ENCODE measurements at regions not wholly inside any gene's neighbourhood (a gene's known extent, or its start where the extent isn't known, plus 50 kb on each side); places are given as distances from the start of the nearest gene placed in this dataset.

DNA sequence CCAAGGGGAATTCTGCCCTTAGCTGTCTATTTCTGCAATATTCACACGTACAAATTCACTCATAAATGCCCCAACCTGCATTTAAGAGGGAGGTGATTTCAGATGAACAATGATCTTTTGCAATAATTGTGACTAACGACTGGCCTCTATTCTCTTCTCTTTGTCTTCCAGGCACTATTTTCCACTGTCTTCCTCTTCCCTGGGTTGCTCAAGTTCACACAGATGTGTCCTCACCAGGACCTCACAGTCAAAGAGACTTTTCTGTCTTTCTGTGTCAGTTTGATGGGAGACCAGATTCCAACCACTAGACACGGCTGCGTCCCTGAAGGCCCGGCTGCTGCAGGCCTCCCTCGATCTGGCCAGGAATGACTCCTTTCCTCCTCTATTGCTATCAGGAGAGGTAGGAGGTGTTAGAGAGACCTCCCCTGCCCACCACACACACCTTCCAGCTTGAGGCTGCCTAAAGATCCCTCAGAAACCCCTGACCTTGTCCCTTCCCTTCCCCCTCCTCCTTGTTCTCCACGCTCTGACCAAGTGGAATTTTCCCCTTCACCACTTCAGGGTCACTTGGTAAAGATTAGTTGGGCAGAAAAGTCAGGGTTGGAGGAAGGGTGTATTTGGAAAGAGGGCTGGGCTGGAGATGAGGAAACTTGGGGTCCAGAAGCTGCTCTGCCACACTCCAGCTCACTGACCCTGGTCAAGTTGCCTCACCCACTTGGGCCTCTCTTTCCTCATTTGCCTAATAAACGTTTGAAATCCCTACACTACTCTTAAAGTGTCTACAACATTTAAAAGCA lies 109.2 kb upstream of the COPS8 start:
- DNase-seq (ENCODE audit: low read depth in 4 of 4, low spot score in 3 of 4), result no peak

GRCh38 chr2:236977063-236977851 lies 108.4 kb upstream of the COPS8 start:
- no peak for DNase-seq (ENCODE audit: low read depth in 4 of 4, low spot score in 3 of 4)

DNA sequence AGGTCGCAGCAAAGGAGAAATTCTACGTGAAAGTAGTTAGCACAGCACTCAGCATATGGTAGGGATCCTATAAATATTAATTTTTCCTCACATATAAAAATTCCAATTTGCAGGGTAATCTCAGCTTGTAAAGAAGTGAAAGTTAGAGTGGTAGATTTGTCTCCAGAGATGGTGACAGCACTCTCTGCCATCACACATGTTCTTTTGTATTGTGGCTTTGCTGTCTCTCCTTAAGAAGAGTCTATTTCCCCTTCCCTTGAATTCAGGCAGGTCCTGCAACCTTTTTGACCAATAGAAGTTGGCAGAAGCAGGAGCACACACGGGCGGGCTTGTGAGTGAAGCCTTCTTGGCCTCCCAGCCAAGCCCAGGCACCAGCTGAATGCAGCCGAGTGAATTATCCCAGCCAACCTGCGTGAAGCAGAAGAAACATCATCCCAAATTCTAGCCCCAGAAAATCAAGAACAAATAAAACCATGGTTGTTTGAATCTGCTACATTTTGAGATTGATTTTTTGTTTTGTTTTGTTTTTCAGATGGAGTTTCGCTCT lies 107.8 kb upstream of the COPS8 start:
- DNase-seq (ENCODE audit: low read depth in 4 of 4, low spot score in 3 of 4), result no peak

DNA sequence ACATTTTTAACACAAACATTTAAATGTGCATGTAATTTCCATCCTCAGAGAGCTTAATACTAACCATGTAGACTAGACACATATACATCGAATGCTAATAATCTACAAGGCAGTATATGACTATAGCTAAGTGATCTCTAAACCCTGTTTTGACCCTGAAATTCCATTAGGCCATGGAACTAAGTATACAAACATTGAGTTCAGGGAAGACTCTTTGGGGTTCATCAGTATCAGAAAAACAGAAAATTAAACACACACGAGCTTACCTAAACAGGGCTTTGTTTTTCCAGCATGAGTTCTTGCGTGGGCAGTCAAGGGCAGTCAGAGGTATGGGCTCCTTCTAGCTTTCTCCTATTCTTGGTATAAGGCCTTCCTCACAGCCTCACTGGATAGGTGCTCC lies 106.0 kb upstream of the COPS8 start:
- DNase-seq (ENCODE audit: low read depth in 4 of 4, low spot score in 3 of 4), result no peak

DNA sequence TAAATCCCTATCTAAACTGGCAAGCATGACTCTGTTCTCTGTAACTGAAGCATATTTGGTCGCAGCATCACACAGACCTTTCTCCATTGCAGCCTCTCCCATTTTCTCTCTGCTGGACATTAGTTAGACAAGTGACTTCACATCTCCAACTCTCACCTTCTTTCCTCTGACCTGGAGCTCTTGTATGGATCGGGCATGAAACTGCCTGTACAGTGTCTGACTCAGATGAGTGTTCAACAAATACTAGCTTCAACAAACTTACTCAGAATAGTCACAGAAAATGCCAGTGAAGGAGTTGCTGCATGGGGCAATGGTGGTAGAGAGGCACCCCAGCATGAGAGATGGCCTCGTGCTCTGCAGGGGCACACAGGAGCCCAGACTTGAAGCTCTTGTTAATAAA lies 104.7 kb upstream of the COPS8 start:
- no peak for DNase-seq (ENCODE audit: low read depth in 4 of 4, low spot score in 3 of 4)

DNA sequence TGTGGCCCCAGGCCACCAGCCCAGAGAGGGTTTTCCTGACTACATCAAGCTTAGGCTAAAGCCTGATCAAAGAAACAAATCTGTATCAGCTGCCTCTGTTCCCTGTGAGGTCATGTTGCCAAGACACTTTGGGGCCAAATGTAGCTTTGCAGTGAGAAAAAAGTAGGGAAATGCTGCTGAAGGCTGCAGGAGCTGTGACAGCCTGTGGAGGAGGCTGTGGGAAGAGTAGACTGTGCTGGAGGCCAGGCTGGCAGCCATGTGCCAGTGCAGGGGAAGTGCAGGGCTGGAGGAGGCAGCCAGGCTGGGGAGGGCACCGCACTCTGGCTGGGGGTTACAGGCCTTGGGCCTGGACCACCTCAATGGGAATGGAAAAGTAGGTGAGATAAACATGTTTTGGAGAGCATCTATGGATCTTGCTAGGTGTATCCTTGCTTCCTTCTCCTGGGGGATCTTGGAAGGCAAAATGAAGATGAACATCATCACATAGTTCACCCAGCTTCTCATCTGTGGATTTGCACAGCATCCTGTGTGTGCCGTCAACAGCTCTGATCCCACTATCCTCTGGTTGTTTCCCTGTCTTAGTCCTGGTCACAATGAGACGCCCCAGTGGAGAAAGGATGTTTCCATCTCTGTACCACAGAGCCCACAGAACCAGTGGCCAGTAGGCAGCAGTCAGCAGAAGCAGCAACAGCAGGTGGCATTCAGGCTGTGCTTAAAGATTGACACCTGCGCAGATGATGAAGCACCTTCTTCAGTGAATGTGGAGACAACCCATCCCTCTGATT lies 103.8 kb upstream of the COPS8 start:
- DNase-seq (ENCODE audit: low read depth in 4 of 4, low spot score in 3 of 4), result no peak

- DNase-seq (ENCODE audit: low read depth in 4 of 4, low spot score in 3 of 4), result no peak
Measured at GRCh38 chr2:236982693-236983455, 102.8 kb upstream of the COPS8 start.

GRCh38 chr2:236984046-236984445 lies 101.6 kb upstream of the COPS8 start:
- no peak for DNase-seq (ENCODE audit: low read depth in 4 of 4, low spot score in 3 of 4)

GRCh38 chr2:236985761-236986339 lies 99.8 kb upstream of the COPS8 start:
- DNase-seq (ENCODE audit: low read depth in 4 of 4, low spot score in 3 of 4), result no peak

DNA sequence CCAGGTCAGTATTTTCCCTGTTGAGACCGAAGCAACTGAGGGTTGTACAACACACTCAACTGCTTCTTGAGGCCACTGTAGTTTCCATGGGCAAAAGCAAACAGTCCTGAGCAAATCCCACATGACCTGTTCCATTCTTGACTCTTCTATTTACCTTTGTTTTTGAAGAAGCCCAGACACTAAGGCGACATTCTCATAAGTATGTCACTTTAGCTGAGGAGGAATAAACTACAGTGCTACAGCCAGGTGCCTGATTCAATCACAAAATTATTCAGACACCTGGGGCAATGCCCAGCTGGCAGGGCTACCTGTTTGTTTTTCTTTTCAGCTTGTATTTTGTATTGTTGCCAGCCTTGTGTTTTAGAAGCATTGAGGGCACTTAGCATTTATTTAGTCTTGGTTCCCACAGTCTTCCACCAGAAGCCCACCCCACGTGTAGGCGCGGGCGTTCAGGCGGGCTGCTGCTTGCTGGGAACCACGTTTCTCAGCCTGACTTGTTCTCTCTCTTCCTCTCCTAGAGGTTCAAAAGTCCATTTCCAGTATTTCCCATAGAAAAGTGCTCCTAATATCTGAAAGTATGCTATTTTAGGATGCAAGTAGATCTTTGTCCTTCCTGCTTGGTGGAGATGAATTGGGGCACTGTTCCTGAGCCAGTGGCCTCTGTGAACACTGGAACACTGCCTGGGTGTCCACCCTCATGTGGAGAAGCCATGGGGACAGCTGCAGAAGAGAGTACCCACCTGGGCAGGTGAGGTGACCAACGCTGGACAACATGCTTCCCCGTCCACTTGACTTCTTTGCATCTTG lies 99.0 kb upstream of the COPS8 start:
- DNase-seq (ENCODE audit: low read depth in 4 of 4, low spot score in 3 of 4), result no peak

GRCh38 chr2:236988216-236988615 lies 97.5 kb upstream of the COPS8 start:
- no peak for DNase-seq (ENCODE audit: low read depth in 4 of 4, low spot score in 3 of 4)

DNA sequence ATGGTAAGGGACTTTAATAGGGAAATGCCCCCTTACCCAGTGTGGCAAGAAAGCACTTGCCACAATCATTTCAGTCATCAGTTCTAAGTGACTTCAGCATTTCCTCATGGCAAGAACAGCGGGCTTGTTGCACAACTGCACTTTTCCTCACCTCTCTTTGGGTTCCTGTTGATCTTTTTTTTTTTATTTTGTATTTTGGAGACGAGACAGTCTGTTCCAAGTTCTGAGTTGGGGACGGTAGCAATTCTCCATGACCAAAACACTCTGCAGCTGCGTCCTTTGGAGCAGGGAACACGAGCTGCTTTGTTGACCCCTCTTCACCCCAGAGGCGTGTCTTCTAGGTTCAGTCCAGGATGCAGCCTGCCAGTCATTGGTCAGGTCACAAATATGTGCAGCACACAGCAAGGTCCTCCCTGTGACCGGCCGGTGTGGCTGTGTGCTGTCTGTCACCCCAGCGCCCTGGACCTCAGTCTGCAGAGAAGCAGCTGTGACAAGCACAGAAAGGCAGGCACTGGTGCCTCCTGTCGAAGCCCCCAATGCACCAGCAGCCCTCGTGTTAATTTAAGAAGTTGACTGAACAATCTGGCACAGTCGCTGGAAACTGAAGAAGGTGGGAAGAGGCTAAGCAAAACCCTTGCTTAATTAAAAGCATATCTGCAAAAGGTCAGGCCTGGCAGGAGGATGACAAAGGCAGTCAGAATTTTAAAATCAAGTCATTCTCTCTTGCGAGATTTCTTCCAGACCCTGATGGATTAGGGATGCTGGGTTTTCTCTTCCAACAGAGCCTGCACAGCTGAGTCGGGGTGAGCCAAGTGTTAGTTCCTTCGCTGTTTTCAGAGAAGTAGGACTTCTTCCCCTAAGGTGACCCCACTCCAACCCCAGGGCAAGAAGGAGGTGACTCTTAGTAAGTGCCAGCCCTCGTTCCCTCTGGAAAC lies 96.7 kb upstream of the COPS8 start:
- DNase-seq (ENCODE audit: low read depth in 4 of 4, low spot score in 3 of 4), result no peak

DNA sequence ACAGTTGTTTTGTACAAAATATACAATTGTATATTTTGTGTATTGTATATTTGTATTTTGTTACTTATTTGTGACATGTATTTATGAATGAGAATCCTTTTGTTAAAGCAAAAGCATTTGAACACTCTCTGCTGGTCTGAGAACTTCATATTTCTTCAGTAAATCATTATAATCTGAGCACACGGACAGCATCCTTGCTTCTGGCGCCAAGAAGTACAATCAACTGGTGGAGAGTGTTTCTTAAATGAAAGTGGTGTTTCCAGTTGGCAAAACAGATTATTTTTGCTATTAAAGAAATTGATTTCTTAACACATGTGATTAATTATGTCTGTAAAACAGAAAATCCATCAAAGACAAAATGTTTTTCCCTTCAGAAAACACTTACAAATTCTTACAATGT lies 95.1 kb upstream of the COPS8 start:
- no peak for DNase-seq (ENCODE audit: low read depth in 4 of 4, low spot score in 3 of 4)

- no peak for DNase-seq (ENCODE audit: low read depth in 4 of 4, low spot score in 3 of 4)
Measured at GRCh38 chr2:236991874-236992273, 93.8 kb upstream of the COPS8 start.

GRCh38 chr2:236993286-236993685 lies 92.4 kb upstream of the COPS8 start:
- DNase-seq (ENCODE audit: low read depth in 4 of 4, low spot score in 3 of 4), result no peak

GRCh38 chr2:236994361-236994760 lies 91.3 kb upstream of the COPS8 start:
- no peak for DNase-seq (ENCODE audit: low read depth in 4 of 4, low spot score in 3 of 4)

DNA sequence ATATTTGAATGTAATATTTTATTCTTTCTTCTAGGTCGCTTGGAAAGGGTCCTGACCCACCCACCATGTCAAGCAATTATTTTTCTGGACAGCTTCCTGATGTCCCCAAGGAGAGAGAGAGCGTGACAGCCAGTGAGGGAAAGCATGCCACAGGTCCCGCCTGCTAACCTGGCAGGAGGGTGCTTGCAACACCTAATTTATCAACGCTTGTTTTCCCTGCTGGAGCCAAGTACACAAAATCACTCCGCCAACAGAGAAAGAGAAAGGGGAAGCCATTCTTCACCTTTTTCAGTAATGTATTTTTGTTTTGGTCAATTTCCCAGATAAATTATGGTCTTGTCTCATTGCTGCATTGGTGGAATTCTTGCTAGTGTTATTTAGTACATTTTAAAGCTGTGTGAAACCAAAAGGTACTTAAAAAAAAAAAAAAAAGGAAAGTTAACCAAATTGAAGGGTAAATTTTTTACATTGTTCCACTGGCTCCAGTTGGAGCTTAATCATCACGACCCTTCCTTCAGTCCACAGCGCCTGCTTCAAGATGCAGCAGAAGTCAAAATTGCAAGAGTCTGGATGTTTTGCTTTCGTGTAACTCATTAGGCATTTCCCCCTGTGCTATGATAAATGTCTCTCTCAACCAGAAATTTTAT lies 88.5 kb upstream of the COPS8 start:
- no peak for DNase-seq (ENCODE audit: low read depth in 4 of 4, low spot score in 3 of 4)

- DNase-seq (ENCODE audit: low read depth in 4 of 4, low spot score in 3 of 4), result no peak
Measured at GRCh38 chr2:236998236-236998635, 87.5 kb upstream of the COPS8 start.
